ENCODE measurements at regions not wholly inside any gene's neighbourhood (a gene's known extent, or its start where the extent isn't known, plus 50 kb on each side); places are given as distances from the start of the nearest gene placed in this dataset.

DNA sequence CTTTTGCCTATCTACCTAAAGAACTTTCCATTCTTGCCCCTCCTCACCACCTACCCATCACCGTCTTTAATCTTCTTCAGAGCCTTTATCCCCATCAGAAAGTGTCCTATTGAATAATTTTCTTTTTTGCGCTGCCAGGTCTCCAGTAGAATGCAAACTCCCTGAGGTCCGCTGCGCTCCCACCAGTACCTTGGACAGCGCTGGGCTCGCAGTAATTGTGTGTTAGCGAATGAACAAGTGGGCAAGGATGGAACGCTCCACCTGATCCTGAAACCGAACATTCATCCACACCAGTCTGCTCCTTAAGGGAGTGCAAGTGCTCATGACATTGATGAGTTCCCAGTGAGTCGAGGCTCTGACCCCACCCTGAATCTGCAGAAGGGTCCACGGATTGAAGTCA is 391.2 kb downstream of the CDH26 start:
- TF ChIP-seq POLR2A (IDR thresholded peaks at IDR 0.05; ENCODE audit: low read depth, low read length) (no peak), POLR2AphosphoS5 (IDR thresholded peaks at IDR 0.05; ENCODE audit: low read depth, low read length) (no peak), SPI1 (IDR thresholded peaks at IDR 0.05; ENCODE audit: low read depth, low read length) (no peak), TAF1 (IDR thresholded peaks at IDR 0.05; ENCODE audit: low read depth, low read length) (no peak), POU2F2 (IDR thresholded peaks at IDR 0.05; ENCODE audit: low read depth, low read length) (no peak)

All from GM12891 (cell line).